HCT116 (cell line): ENCODE measurements at regions not wholly inside any gene's neighbourhood (a gene's known extent, or its start where the extent isn't known, plus 50 kb on each side); places are given as distances from the start of the nearest gene placed in this dataset.

Experiments
- ATAC-seq: fragments of 200-7000 bp; cut with Tn5 transposase; 2 replicates; pipeline ENCODE4 v1.9.1; 2020; ENCODE audit warnings: mild to moderate bottlenecking, moderate library complexity
- BruUV-seq: library from RNA; stranded (reverse); fragments of 400-500 nt; replicated peaks from 2 replicates; lab custom pipeline; 2021; lab: Mats Ljungman, UMichigan
- CTCF ChIA-PET: fragments of 300-600 bp; sonication (Branson Sonifier 250); formaldehyde crosslinking; loops from one replicate; lab custom pipeline; 2021; ENCODE audit warnings: antibody characterized with exemption; lab: Charles Lee
- POLR2A ChIA-PET: fragments of 300-600, 350-600 bp; sonication (Branson Sonifier 250); formaldehyde crosslinking; loops from one replicate; lab custom pipeline; 2021; ENCODE audit warnings: antibody characterized with exemption; lab: Charles Lee
- RAD21 ChIA-PET, 2 experiments: fragments of 300-600 bp; sonication (Branson Sonifier 250); formaldehyde crosslinking; loops; one replicate each; lab custom pipeline; 2023; ENCODE audit warnings: low total read pairs in 2 of 2; ENCODE audit not compliant: uncharacterized antibody in 2 of 2, unreplicated experiment in 2 of 2, low non-redundant PET in 1 of 2; lab: Charles Lee
- DNase-seq: peaks from one replicate; pipeline ENCODE4 v3.0.0-alpha.2; 2010; ENCODE audit warnings: low read depth, low spot score
- H2AFZ ChIP-seq: fragments of 200-600 bp; shearing (Covaris generic), sonication (generic); 2 replicates; pipeline ENCODE4 v1.6.1; 2017; ENCODE audit warnings: low read depth, mixed run types, mixed read lengths, antibody characterized with exemption, low read length; ENCODE audit not compliant: poor library complexity, severe bottlenecking
- H3K27ac ChIP-seq: 2 replicates; pipeline ENCODE4 v1.5.1; 2012; ENCODE audit warnings: low read depth, low read length
- H3K27me3 ChIP-seq: fragments of 200-600 bp; sonication (generic); 2 replicates; pipeline ENCODE4 v1.6.1; 2016; ENCODE audit warnings: mixed run types, low read length, mixed read lengths; ENCODE audit not compliant: insufficient read depth
- H3K36me3 ChIP-seq, 2 experiments: fragments of 200-500 bp in 1 of 2; fragments of 200-600 bp in 1 of 2; sonication (Bioruptor generic) in 1 of 2; sonication (generic) in 1 of 2; 2 replicates each; pipeline versions ENCODE4 v1.5.1 to v1.6.1; 2014 to 2016; ENCODE audit warnings: low read length in 2 of 2, inconsistent platforms in 1 of 2, mixed read lengths in 1 of 2, mixed run types in 1 of 2; ENCODE audit not compliant: insufficient read depth in 2 of 2, control insufficient read depth in 1 of 2
- H3K4me1 ChIP-seq, 2 experiments: fragments of 200-600 bp in 1 of 2; sonication (generic) in 1 of 2; 2 replicates each; pipeline versions ENCODE4 v1.5.1 to v1.6.1; 2012 to 2017; ENCODE audit warnings: low read length in 2 of 2, inconsistent platforms in 1 of 2, mild to moderate bottlenecking in 1 of 2, mixed read lengths in 1 of 2, mixed run types in 1 of 2, moderate library complexity in 1 of 2; ENCODE audit not compliant: insufficient read depth in 2 of 2, control insufficient read depth in 1 of 2
- H3K4me2 ChIP-seq: fragments of 200-600 bp; sonication (generic); 2 replicates; pipeline ENCODE4 v1.6.1; 2017; ENCODE audit warnings: mixed run types, low read length, mixed read lengths
- H3K4me3 ChIP-seq, 2 experiments: fragments of 200-600 bp in 1 of 2; sonication (generic) in 1 of 2; replicated peaks in 1 of 2; 2 replicates each; pipeline ENCODE4 v1.5.1; 2011 to 2016; ENCODE audit warnings: low read length in 2 of 2, control low read depth in 1 of 2, low read depth in 1 of 2, mild to moderate bottlenecking in 1 of 2, mixed read lengths in 1 of 2, mixed run types in 1 of 2
- H3K79me2 ChIP-seq: fragments of 200-600 bp; sonication (generic); 2 replicates; pipeline ENCODE4 v1.6.1; 2017; ENCODE audit warnings: mild to moderate bottlenecking, mixed run types, low read length, moderate library complexity, mixed read lengths; ENCODE audit not compliant: insufficient read depth
- H3K9ac ChIP-seq: fragments of 200-600 bp; sonication (generic); 2 replicates; pipeline ENCODE4 v1.6.1; 2016; ENCODE audit warnings: low read length, mixed read lengths
- H3K9me2 ChIP-seq: fragments of 200-600 bp; sonication (generic), shearing (Covaris generic); 2 replicates; pipeline ENCODE4 v1.6.1; 2017; ENCODE audit warnings: mixed run types, mild to moderate bottlenecking, moderate library complexity; ENCODE audit not compliant: insufficient read depth
- H3K9me3 ChIP-seq, 2 experiments: fragments of 200-500 bp in 1 of 2; fragments of 200-600 bp in 1 of 2; sonication (Bioruptor generic) in 1 of 2; sonication (generic) in 1 of 2; 2 replicates each; pipeline ENCODE4 v1.6.1; 2014 to 2017; ENCODE audit warnings: low read length in 2 of 2, mixed read lengths in 2 of 2, inconsistent platforms in 1 of 2, low read depth in 1 of 2, mild to moderate bottlenecking in 1 of 2, mixed run types in 1 of 2, moderate library complexity in 1 of 2; ENCODE audit not compliant: control insufficient read depth in 1 of 2, insufficient read depth in 1 of 2
- H4K20me1 ChIP-seq: fragments of 200-600 bp; sonication (generic), shearing (Covaris generic); 2 replicates; pipeline ENCODE4 v1.6.1; 2017; ENCODE audit warnings: mixed run types, mild to moderate bottlenecking, moderate library complexity; ENCODE audit not compliant: insufficient read depth
- CBX3 ChIP-seq: IDR thresholded peaks from 2 replicates; pipeline ENCODE4 v1.6.1; 2012; ENCODE audit warnings: low read depth
- EGR1 ChIP-seq: IDR thresholded peaks from 2 replicates; pipeline ENCODE4 v1.6.1; 2012; ENCODE audit warnings: low read depth
- ELF1 ChIP-seq: IDR thresholded peaks from 2 replicates; pipeline ENCODE4 v1.6.1; 2012; ENCODE audit warnings: low read depth, borderline replicate concordance
- EZH2 ChIP-seq: fragments of 200-600 bp; sonication (generic); IDR thresholded peaks from 2 replicates; pipeline ENCODE4 v1.6.1; 2017; ENCODE audit warnings: antibody characterized with exemption, mixed run types
- EZH2phosphoT487 ChIP-seq: fragments of 200-600 bp; IDR thresholded peaks from 2 replicates; pipeline ENCODE4 v1.6.1; 2018; ENCODE audit warnings: antibody characterized with exemption, borderline replicate concordance
- JUND ChIP-seq: IDR thresholded peaks from 2 replicates; pipeline ENCODE4 v1.6.1; 2012
- MAX ChIP-seq: IDR thresholded peaks from 2 replicates; pipeline ENCODE4 v1.6.1; 2012
- POLR2A ChIP-seq: IDR thresholded peaks from 2 replicates; pipeline ENCODE4 v1.7.0; 2011; ENCODE audit warnings: borderline replicate concordance; ENCODE audit not compliant: insufficient read depth, insufficient read length; ENCODE audit errors: extremely low read depth
- POLR2AphosphoS5 ChIP-seq: IDR thresholded peaks from 2 replicates; pipeline ENCODE4 v1.6.1; 2011; ENCODE audit warnings: mild to moderate bottlenecking, low read depth, low read length, moderate library complexity
- REST ChIP-seq: IDR thresholded peaks from 2 replicates; pipeline ENCODE4 v1.6.1; 2012; ENCODE audit warnings: low read depth
- SIN3A ChIP-seq: IDR thresholded peaks from 2 replicates; pipeline ENCODE4 v1.6.1; 2012; ENCODE audit warnings: low read depth
- SP1 ChIP-seq: IDR thresholded peaks from 2 replicates; pipeline ENCODE4 v1.6.1; 2012; ENCODE audit warnings: low read depth
- TCF7L2 ChIP-seq: IDR thresholded peaks from 2 replicates; pipeline ENCODE4 v1.7.0; 2011; ENCODE audit warnings: borderline replicate concordance, inconsistent platforms; ENCODE audit not compliant: insufficient read depth, insufficient read length; ENCODE audit errors: extremely low read depth
- ZBTB33 ChIP-seq: IDR thresholded peaks from 2 replicates; pipeline ENCODE4 v1.6.1; 2011; ENCODE audit warnings: mild to moderate bottlenecking, low read length, moderate library complexity; ENCODE audit not compliant: insufficient replicate concordance; ENCODE audit errors: extremely low read depth
- ZNF274 ChIP-seq: fragments of 200-500 bp; sonication (Bioruptor generic); IDR thresholded peaks from 2 replicates; pipeline ENCODE4 v1.6.1; 2014; ENCODE audit warnings: mild to moderate bottlenecking, low read depth, low read length, inconsistent platforms
- intact Hi-C: fragments of 100-400 bp; cut with micrococcal nuclease; formaldehyde crosslinking; loops from 2 replicates; pipeline ENCODE4 v1.10.0; 2022

DNA sequence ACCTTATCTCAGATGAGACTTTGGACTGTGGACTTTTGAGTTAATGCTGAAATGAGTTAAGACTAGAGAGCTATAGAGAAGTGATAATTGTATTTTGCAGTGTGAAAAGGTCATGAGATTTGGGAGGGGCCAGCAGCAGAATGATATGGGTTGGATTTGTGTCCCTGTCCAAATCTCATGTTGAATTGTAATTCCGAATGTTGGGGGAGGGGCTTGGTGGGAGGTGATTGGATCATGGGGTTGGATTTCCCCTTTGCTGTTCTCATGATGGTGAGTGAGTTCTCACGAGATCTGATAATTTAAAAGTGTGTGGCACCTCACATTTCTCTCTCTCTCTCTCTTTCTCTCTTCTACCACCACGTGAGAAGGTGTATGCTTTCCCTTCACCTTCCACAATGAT, 777.8 kb upstream of the LUZP2 start (continued):
- TF ChIP-seq REST = no peak
- TF ChIP-seq EZH2phosphoT487 = no peak
- TF ChIP-seq ZBTB33 = no peak
- TF ChIP-seq, all 23 proteins: peak for 0

DNA sequence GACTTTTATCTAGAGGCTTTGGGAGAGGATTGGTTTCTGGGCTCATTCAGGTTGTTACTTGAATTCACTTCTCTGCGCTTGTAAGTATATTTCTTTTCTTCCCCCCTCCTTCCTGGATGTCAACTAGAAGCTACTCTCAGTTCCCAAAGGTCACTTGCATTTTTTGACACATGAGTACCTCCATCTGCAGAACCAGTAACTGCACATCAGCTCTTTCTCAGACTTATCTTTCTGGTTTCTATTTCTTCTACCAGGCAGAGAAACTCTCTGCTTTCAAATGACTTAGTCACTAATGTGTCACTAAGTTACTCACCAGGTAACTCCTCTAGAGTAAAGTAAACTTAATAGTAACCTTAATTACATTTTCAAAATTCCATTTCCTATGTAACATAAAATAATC, 773.0 kb upstream of the LUZP2 start:
- H3K27me3 ChIP-seq = no peaks in the 10 kb centered on the region
- POLR2A ChIA-PET = no interaction called here
- H3K79me2 ChIP-seq = no peaks in the 10 kb centered on the region
- H3K27ac ChIP-seq = no peak overlapping the region
- no peak overlapping the region for H3K4me3 ChIP-seq
- no peak overlapping the region for H3K9ac ChIP-seq
- no peak for DNase-seq
- CTCF ChIA-PET = no interaction called here
- H3K9me2 ChIP-seq = no peaks in the 10 kb centered on the region
- no peak overlapping the region for H2AFZ ChIP-seq
- no TSS peak for BruUV-seq
- H3K4me2 ChIP-seq = no peak overlapping the region
- H3K9me3 ChIP-seq = peaks cover 0 to 16% of the 10 kb centered on the region in 2 experiments; a peak in 2 of 4 replicates
- ATAC-seq = no peak
- RAD21 ChIA-PET = no interaction called here
- H4K20me1 ChIP-seq = no peaks in the 10 kb centered on the region; the same call in 1 of the 2 replicates
- intact Hi-C loops = no loop called here
- H3K4me1 ChIP-seq = no peaks in the 10 kb centered on the region
- no peaks in the 10 kb centered on the region for H3K36me3 ChIP-seq
- no peak for TF ChIP-seq TCF7L2
- no peak for TF ChIP-seq SIN3A
- TF ChIP-seq REST = no peak
- no peak for TF ChIP-seq POLR2A
- no peak for TF ChIP-seq MAX
- no peak for TF ChIP-seq ELF1
- no peak for TF ChIP-seq ZNF274
- no peak for TF ChIP-seq JUND
- TF ChIP-seq EGR1 = no peak
- no peak for TF ChIP-seq SP1
- TF ChIP-seq POLR2AphosphoS5 = no peak
- no peak for TF ChIP-seq EZH2
- no peak for TF ChIP-seq CBX3
- TF ChIP-seq EZH2phosphoT487 = no peak
